HepG2 (cell line): ENCODE measurements at regions not wholly inside any gene's neighbourhood (a gene's known extent, or its start where the extent isn't known, plus 50 kb on each side); places are given as distances from the start of the nearest gene placed in this dataset.

ENCODE experiments used
- ADNP ChIP-seq: sonication (generic); formaldehyde crosslinking; IDR thresholded peaks from 2 replicates; pipeline ENCODE4 v1.4.0; 2020; ENCODE audit warnings: missing genetic modification reagents
- AGO1 ChIP-seq: fragments of 200-400 bp; formaldehyde crosslinking; IDR thresholded peaks from 2 replicates; pipeline ENCODE4 v1.6.1; 2017; ENCODE audit warnings: mild to moderate bottlenecking, low read depth, low read length, moderate library complexity; ENCODE audit not compliant: poor library complexity, severe bottlenecking
- ATF7 ChIP-seq, 2 experiments: fragments of 450-650 bp in 1 of 2; sonication (generic) in 1 of 2; formaldehyde crosslinking in 1 of 2; IDR thresholded peaks; 2 replicates each; pipeline versions ENCODE4 v1.4.0 to v1.6.1; 2016 to 2020; ENCODE audit warnings: antibody characterized with exemption in 1 of 2, mild to moderate bottlenecking in 1 of 2, missing genetic modification reagents in 1 of 2
- GABPB1 ChIP-seq: IDR thresholded peaks from 2 replicates; pipeline ENCODE4 v1.6.1; 2016; ENCODE audit warnings: mild to moderate bottlenecking, missing genetic modification reagents, moderate library complexity, missing compliant biosample characterization
- GTF2F1 ChIP-seq: fragments of 150-350 bp; IDR thresholded peaks from 2 replicates; pipeline ENCODE4 v1.6.1; 2014; ENCODE audit warnings: low read length
- MIXL1 ChIP-seq: IDR thresholded peaks from 2 replicates; pipeline ENCODE4 v1.6.1; 2016
- NFIC ChIP-seq: IDR thresholded peaks from 2 replicates; pipeline ENCODE4 v1.6.1; 2012; ENCODE audit warnings: mild to moderate bottlenecking, low read length, inconsistent platforms
- PAF1 ChIP-seq: IDR thresholded peaks from 2 replicates; pipeline ENCODE4 v1.6.1; 2016; ENCODE audit warnings: missing genetic modification reagents, missing compliant biosample characterization
- PHF21A ChIP-seq: sonication (generic); formaldehyde crosslinking; IDR thresholded peaks from 2 replicates; pipeline ENCODE4 v1.5.0; 2020; ENCODE audit warnings: mild to moderate bottlenecking, missing genetic modification reagents
- POGZ ChIP-seq: sonication (generic); formaldehyde crosslinking; IDR thresholded peaks from 2 replicates; pipeline ENCODE4 v1.4.0; 2020; ENCODE audit warnings: mild to moderate bottlenecking, missing genetic modification reagents
- PPARG ChIP-seq: conservative IDR thresholded peaks from 2 replicates; pipeline ENCODE4 v1.6.1; 2016; ENCODE audit warnings: missing biosample characterization, missing genetic modification reagents
- SSRP1 ChIP-seq: IDR thresholded peaks from 2 replicates; pipeline ENCODE4 v1.6.1; 2016; ENCODE audit warnings: control low read depth
- ZBTB8A ChIP-seq: sonication (generic); formaldehyde crosslinking; IDR thresholded peaks from 2 replicates; pipeline ENCODE4 v1.4.0; 2020; ENCODE audit warnings: mild to moderate bottlenecking, low read depth, missing genetic modification reagents, borderline replicate concordance
- ZNF224 ChIP-seq: sonication (generic); formaldehyde crosslinking; IDR thresholded peaks from 2 replicates; pipeline ENCODE4 v1.5.0; 2020; ENCODE audit warnings: mild to moderate bottlenecking, missing genetic modification reagents
- ZNF280D ChIP-seq: sonication (generic); formaldehyde crosslinking; IDR thresholded peaks from 2 replicates; pipeline ENCODE4 v1.5.1; 2020; ENCODE audit warnings: mild to moderate bottlenecking, missing genetic modification reagents
- ZNF335 ChIP-seq: sonication (generic); formaldehyde crosslinking; IDR thresholded peaks from 2 replicates; pipeline ENCODE4 v1.4.0; 2020; ENCODE audit warnings: missing genetic modification reagents
- ZNF446 ChIP-seq: sonication (generic); formaldehyde crosslinking; IDR thresholded peaks from 2 replicates; pipeline ENCODE4 v1.5.0; 2020; ENCODE audit warnings: mild to moderate bottlenecking, missing genetic modification reagents
- ZNF543 ChIP-seq: sonication (generic); formaldehyde crosslinking; IDR thresholded peaks from 2 replicates; pipeline ENCODE4 v1.4.0; 2020; ENCODE audit warnings: mild to moderate bottlenecking, missing genetic modification reagents
- ZNF713 ChIP-seq: sonication (generic); formaldehyde crosslinking; IDR thresholded peaks from 2 replicates; pipeline ENCODE4 v1.4.0; 2020; ENCODE audit warnings: mild to moderate bottlenecking, missing genetic modification reagents
- ZSCAN9 ChIP-seq: IDR thresholded peaks from 2 replicates; pipeline ENCODE4 v1.6.1; 2016; ENCODE audit warnings: borderline replicate concordance
- ZUFSP ChIP-seq: sonication (generic); formaldehyde crosslinking; IDR thresholded peaks from 2 replicates; pipeline ENCODE4 v1.9.0; 2021; ENCODE audit warnings: missing genetic modification reagents, mild to moderate bottlenecking, borderline replicate concordance
- TF ChIP-seq, protein P1 (sequence below): sonication (generic); formaldehyde crosslinking; IDR thresholded peaks from 2 replicates; pipeline ENCODE4 v1.4.0; 2020; ENCODE audit warnings: missing genetic modification reagents
- TF ChIP-seq, protein P2 (sequence below): sonication (generic); formaldehyde crosslinking; IDR thresholded peaks from 2 replicates; pipeline ENCODE4 v1.5.0; 2020; ENCODE audit warnings: mild to moderate bottlenecking, missing genetic modification reagents, moderate library complexity

- no peak for TF ChIP-seq ZNF543
- 0 out of 2 replicates have a peak, but pooled peaks have one; percentile 25 for TF ChIP-seq ZBTB8A (CRISPR knock-in tag)
- peak; percentile 33 for TF ChIP-seq AGO1
- TF ChIP-seq, protein P1, sequence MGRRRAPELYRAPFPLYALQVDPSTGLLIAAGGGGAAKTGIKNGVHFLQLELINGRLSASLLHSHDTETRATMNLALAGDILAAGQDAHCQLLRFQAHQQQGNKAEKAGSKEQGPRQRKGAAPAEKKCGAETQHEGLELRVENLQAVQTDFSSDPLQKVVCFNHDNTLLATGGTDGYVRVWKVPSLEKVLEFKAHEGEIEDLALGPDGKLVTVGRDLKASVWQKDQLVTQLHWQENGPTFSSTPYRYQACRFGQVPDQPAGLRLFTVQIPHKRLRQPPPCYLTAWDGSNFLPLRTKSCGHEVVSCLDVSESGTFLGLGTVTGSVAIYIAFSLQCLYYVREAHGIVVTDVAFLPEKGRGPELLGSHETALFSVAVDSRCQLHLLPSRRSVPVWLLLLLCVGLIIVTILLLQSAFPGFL (CRISPR knock-in tag), result no peak
- no peak for TF ChIP-seq ZNF280D (CRISPR knock-in tag)
- TF ChIP-seq GTF2F1, result no peak
- no peak; the same call in 1 of the 2 replicates for TF ChIP-seq ZNF713 (CRISPR knock-in tag)
- TF ChIP-seq NFIC, result no peak
- TF ChIP-seq ZSCAN9 (CRISPR knock-in tag), result no peak; the same call in 1 of the 2 replicates
- peak; percentile 91 for TF ChIP-seq PHF21A (CRISPR knock-in tag)
- TF ChIP-seq ADNP, result 0 out of 2 replicates have a peak, but pooled peaks have one; percentile 83
- TF ChIP-seq, protein P2, sequence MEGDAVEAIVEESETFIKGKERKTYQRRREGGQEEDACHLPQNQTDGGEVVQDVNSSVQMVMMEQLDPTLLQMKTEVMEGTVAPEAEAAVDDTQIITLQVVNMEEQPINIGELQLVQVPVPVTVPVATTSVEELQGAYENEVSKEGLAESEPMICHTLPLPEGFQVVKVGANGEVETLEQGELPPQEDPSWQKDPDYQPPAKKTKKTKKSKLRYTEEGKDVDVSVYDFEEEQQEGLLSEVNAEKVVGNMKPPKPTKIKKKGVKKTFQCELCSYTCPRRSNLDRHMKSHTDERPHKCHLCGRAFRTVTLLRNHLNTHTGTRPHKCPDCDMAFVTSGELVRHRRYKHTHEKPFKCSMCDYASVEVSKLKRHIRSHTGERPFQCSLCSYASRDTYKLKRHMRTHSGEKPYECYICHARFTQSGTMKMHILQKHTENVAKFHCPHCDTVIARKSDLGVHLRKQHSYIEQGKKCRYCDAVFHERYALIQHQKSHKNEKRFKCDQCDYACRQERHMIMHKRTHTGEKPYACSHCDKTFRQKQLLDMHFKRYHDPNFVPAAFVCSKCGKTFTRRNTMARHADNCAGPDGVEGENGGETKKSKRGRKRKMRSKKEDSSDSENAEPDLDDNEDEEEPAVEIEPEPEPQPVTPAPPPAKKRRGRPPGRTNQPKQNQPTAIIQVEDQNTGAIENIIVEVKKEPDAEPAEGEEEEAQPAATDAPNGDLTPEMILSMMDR, result peak; percentile 71
- TF ChIP-seq ATF7 (IDR thresholded peaks at IDR 0.05), result no peak
- TF ChIP-seq ATF7 (CRISPR knock-in tag; IDR thresholded peaks at IDR 0.05), result no peak
- TF ChIP-seq ZNF224 (CRISPR knock-in tag), result no peak
- no peak for TF ChIP-seq ZNF335
- no peak for TF ChIP-seq ZUFSP (CRISPR knock-in tag)
- no peak for TF ChIP-seq ZNF446 (CRISPR knock-in tag)
- TF ChIP-seq SSRP1 (CRISPR knock-in tag), result no peak
- TF ChIP-seq GABPB1 (CRISPR knock-in tag), result peak; percentile 76; the same call in 1 of the 2 replicates
- no peak for TF ChIP-seq PPARG (CRISPR knock-in tag)
- TF ChIP-seq POGZ (CRISPR knock-in tag), result no peak
- no peak for TF ChIP-seq PAF1 (CRISPR knock-in tag)
- no peak for TF ChIP-seq MIXL1
Measured at GRCh38 chr3:126267169-126267975, 87.0 kb upstream of the ALDH1L1 start (continued).
